ENCODE measurements at regions not wholly inside any gene's neighbourhood (a gene's known extent, or its start where the extent isn't known, plus 50 kb on each side); places are given as distances from the start of the nearest gene placed in this dataset.

GRCh38 chr4:106764774-106765173 is 271.3 kb downstream of the DKK2 start:
- TF ChIP-seq, protein P1, sequence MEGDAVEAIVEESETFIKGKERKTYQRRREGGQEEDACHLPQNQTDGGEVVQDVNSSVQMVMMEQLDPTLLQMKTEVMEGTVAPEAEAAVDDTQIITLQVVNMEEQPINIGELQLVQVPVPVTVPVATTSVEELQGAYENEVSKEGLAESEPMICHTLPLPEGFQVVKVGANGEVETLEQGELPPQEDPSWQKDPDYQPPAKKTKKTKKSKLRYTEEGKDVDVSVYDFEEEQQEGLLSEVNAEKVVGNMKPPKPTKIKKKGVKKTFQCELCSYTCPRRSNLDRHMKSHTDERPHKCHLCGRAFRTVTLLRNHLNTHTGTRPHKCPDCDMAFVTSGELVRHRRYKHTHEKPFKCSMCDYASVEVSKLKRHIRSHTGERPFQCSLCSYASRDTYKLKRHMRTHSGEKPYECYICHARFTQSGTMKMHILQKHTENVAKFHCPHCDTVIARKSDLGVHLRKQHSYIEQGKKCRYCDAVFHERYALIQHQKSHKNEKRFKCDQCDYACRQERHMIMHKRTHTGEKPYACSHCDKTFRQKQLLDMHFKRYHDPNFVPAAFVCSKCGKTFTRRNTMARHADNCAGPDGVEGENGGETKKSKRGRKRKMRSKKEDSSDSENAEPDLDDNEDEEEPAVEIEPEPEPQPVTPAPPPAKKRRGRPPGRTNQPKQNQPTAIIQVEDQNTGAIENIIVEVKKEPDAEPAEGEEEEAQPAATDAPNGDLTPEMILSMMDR (IDR thresholded peaks at IDR 0.05) = no peak
- TF ChIP-seq EZH2 (IDR thresholded peaks at IDR 0.05; ENCODE audit: borderline replicate concordance, insufficient read depth, low read depth, low read length, poor library complexity, severe bottlenecking) = no peak

Data from B cell (primary cell).